ENCODE measurements at regions not wholly inside any gene's neighbourhood (a gene's known extent, or its start where the extent isn't known, plus 50 kb on each side); places are given as distances from the start of the nearest gene placed in this dataset.

- TF ChIP-seq, protein P1, sequence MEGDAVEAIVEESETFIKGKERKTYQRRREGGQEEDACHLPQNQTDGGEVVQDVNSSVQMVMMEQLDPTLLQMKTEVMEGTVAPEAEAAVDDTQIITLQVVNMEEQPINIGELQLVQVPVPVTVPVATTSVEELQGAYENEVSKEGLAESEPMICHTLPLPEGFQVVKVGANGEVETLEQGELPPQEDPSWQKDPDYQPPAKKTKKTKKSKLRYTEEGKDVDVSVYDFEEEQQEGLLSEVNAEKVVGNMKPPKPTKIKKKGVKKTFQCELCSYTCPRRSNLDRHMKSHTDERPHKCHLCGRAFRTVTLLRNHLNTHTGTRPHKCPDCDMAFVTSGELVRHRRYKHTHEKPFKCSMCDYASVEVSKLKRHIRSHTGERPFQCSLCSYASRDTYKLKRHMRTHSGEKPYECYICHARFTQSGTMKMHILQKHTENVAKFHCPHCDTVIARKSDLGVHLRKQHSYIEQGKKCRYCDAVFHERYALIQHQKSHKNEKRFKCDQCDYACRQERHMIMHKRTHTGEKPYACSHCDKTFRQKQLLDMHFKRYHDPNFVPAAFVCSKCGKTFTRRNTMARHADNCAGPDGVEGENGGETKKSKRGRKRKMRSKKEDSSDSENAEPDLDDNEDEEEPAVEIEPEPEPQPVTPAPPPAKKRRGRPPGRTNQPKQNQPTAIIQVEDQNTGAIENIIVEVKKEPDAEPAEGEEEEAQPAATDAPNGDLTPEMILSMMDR (IDR thresholded peaks at IDR 0.05; ENCODE audit: low read depth, low read length, poor library complexity, severe bottlenecking) = no peak
- no peak for TF ChIP-seq EZH2phosphoT487 (IDR thresholded peaks at IDR 0.05; ENCODE audit: borderline replicate concordance, low read length)
These were observed 50.6 kb upstream of the GAS1 start for GRCh38 chr9:86997951-86998350.

Measured in DOHH2 (cell line).